ENCODE measurements at regions not wholly inside any gene's neighbourhood (a gene's known extent, or its start where the extent isn't known, plus 50 kb on each side); places are given as distances from the start of the nearest gene placed in this dataset.
"Not testable (repeated sequence)": the region's sequence is repeated elsewhere in the genome, so short reads cannot be mapped to it uniquely, and the experiment has no call there.

DNA sequence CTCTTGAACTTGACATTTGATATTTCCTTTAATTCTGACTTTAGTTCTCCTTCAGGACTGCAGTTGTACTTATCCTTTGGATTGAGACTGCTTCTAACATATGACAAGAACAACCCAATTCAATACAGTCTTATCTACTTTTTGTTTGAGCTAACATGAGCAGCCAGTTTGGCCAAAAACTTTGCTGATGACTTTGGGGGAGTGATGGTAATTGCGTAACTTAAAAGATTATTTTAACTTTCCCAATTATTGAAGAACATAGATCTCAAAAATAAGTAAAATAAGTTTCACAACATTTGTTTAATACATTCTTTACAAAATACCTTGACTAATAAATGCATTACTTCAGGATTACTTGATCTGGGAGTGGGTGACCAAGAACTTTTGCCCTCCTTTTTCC lies 1311.1 kb upstream of the NRXN1 start:
- no peak for DNase-seq

- DNase-seq: no peak
These were observed 1310.5 kb upstream of the NRXN1 start for GRCh38 chr2:52342458-52342857.

- no peak for DNase-seq
These were observed 1309.8 kb upstream of the NRXN1 start for GRCh38 chr2:52341732-52342131.

DNA sequence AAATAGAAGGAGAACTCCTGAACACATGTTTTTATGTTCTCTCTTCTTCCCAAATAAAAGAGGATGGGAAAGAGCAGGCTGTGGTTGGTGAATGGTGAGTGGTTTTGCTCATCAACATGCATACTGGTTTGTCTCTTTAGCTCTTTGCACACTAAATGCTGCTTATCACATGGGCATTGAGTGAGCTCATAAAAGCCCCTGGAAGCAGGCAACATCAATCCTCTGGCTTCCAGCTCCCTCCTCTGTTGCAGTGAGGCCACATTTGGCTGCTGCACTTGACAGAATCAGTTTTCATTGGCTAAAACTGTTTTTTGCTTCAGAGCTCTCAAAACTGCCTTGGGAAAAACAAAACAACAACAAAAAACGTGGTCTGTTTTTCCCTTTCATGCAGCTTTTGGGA lies 1308.2 kb upstream of the NRXN1 start:
- no peak for DNase-seq

DNA sequence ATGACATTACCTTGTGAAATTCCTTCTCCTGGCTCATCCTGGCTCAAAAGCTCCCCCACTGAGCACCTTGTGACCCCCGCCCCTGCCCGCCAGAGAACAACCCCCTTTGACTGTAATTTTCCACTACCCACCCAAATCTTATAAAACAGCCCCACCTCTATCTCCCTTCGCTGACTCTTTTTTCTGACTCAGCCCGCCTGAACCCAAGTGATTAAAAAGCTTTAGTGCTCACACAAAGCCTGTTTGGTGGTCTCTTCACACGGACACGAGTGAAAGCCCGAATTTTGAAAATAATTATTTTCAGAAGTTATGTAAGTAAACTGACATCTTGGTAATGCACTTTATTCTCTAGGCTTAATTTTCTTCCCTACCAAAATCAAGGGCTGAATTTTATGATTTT lies 1305.9 kb upstream of the NRXN1 start:
- DNase-seq: not testable (repeated sequence)

- DNase-seq: no peak
These were observed 1305.0 kb upstream of the NRXN1 start for GRCh38 chr2:52336951-52337350.

DNA sequence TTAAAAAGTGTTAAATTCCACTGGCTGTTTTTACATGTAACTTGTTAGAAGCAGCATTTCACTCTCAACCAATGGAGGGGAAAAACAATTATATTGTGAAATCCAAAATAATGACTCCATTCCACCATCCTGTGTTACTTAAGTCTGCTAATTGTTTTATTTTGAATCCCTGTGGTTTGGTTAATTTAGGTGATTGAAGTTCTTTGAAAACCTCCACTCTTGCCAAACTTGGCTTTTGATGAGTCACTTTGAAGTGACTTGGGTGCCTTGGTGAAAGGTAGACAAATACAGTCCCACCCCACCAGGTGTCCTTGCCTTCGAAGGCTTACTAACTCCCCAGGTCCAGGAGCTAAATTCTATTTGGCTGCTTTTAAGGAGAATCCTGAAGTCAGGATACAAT lies 1303.8 kb upstream of the NRXN1 start:
- DNase-seq: no peak

DNA sequence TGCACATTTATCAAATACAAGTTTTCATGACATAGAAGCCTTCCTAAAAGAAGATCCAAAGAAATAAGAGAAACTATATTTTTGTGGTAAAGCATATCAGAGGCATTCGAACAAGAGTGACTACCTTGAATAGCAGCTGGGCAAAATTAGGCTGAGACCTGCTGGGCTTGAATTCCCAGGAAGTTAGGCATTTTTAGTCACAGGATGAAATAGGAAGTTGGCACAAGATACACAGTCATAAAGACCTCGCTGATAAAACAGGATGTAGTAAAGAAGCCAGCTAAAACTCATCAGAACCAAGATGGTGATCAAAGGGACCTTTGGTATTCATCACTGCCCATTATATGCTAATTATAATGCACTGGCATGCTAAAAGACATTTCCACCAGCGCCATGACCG lies 1302.3 kb upstream of the NRXN1 start:
- DNase-seq: no peak

- DNase-seq: no peak
These were observed 1295.7 kb upstream of the NRXN1 start for GRCh38 chr2:52327641-52328040.

DNA sequence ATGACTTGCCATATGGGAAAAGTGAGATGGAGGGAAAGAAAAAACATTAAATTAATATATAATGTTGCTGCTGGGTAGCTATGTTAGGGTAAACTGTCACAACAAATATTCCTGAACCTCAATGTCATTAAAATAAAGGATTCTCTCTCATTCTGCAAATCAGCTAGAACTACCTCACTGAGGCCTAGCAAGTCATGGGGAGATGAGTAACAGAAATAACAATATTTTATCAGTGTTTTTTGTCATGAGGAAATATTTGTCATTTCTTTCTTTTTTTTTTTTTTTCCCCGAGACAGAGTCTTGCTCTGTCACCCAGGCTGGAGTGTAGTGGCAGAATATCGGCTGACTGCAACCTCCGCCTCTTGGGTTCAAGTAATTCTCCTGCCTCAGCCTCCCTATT lies 1282.3 kb upstream of the NRXN1 start:
- no peak for DNase-seq

GRCh38 chr2:52312486-52312885 lies 1280.6 kb upstream of the NRXN1 start:
- DNase-seq: no peak

GRCh38 chr2:52311862-52312261 lies 1279.9 kb upstream of the NRXN1 start:
- DNase-seq: no peak

DNA sequence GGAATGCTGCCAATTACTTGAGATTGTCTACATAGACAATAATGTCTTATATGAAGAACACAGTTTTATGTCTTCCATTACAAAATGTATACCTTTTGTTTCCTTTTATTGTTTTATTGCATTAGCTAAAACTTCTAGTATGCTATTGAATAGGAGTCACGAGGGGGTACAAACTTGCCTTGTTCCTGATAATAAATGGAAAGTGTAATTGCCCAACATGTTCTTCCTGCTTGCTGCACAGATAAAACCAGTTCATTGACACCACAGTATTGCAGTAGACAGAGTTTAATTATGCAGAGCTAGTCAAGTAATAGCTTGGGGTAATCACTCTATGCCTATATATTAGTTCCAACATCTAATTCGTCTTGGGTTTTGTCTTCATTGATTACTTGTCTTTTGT lies 1276.2 kb upstream of the NRXN1 start:
- DNase-seq: no peak

DNA sequence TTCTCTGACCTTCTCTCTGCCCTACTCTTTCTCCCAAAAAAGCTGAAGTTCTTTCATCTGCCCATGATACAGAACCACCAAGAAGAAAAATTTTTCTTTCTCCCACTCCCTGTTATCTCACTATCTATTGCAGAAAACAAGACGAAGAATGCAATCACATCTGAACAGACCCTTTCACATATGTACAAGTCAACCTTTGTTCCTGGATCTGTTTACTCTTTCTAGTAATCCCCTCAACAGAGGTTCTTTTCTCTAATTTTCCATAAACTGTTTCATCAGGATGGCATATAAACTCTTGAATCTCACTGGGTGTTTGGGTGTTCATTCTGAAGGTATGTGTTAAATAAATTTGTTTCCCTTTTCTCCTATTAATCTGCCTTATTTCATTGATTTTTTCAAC lies 1262.7 kb upstream of the NRXN1 start:
- no peak for DNase-seq

DNA sequence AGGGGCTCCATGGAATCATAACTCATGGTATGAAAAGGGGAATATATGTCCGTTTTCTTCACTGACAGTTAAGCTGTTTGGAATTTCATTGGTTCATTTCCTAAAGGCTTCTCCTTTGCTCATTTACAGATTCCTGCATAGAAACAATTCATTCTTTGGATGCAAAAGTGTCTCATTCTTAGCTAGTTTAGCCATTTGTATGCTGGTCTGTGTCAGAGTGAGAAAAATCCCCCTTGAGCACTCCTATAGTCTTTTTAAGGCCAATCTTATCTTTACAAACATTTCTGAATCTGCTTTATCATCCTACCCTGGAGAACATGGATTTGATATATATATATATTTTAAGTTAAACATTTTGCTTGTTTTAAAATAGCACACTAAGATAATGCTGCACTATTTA lies 1260.9 kb upstream of the NRXN1 start:
- no peak for DNase-seq

DNA sequence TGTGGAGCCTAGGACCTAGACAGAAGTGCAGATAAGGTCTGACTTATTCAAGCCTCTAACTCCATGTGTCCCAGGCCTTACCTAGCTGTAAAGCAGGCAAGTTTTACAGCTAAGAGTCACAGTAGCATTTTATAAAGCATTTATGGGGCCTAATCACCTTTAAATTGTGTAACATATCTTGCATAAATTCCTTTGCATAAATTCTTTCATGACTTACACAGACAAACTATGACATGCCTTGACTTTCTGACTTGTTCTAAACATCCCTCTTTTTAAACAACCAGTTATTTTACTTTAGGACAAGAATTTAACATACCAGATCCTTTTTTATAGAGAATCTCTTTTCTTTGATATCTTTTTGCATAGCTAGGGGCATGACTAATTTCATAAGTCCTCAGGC lies 1257.8 kb upstream of the NRXN1 start:
- DNase-seq: no peak

- DNase-seq: no peak
These were observed 1256.7 kb upstream of the NRXN1 start for GRCh38 chr2:52288596-52288995.

GRCh38 chr2:52269696-52270485 lies 1238.0 kb upstream of the NRXN1 start:
- no peak for DNase-seq

DNA sequence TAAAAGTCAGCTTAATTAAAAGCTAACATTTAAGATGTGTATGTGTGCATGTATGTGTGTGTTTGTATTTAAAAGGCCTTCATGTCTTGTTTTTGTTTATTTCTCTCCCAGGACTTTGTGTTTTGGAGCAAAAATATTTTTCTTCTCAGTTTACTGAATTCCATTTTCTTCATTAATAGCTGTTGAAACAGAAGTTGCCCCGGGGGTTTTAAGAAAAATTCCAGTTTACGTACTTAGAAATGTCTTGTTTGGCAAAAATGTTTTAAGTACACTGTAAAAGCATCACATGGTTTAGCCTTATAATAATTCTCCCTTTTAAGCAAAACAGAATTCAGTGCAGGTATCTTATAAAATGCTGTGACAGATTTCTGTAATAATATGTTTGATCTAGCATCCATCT lies 1233.0 kb upstream of the NRXN1 start:
- DNase-seq: no peak

GRCh38 chr2:52264488-52264887 lies 1232.6 kb upstream of the NRXN1 start:
- DNase-seq: no peak

GRCh38 chr2:52260904-52261303 lies 1229.0 kb upstream of the NRXN1 start:
- DNase-seq: no peak

- DNase-seq: not testable (repeated sequence)
These were observed 1227.0 kb upstream of the NRXN1 start for GRCh38 chr2:52258967-52259366.

- DNase-seq: no peak
These were observed 1226.1 kb upstream of the NRXN1 start for GRCh38 chr2:52258038-52258437.

GRCh38 chr2:52253416-52253980 lies 1221.6 kb upstream of the NRXN1 start:
- DNase-seq: no peak

GRCh38 chr2:52238782-52239181 lies 1206.8 kb upstream of the NRXN1 start:
- no peak for DNase-seq
